ENCODE measurements at regions not wholly inside any gene's neighbourhood (a gene's known extent, or its start where the extent isn't known, plus 50 kb on each side); places are given as distances from the start of the nearest gene placed in this dataset.

GRCh38 chr7:131737746-131738465, 181.5 kb upstream of the PODXL start:
- no peak for TF ChIP-seq CTCF (IDR thresholded peaks at IDR 0.05; ENCODE audit: low read depth, low read length)
- no peak overlapping the region for H3K4me3 ChIP-seq (ENCODE audit: low read depth, low read length)
- in situ Hi-C loops (cut with HindIII; ENCODE audit: low sequenced_read_pairs) = no loop called here
- no peak for DNase-seq (ENCODE audit: low read depth, low spot score)

- no peak for TF ChIP-seq CTCF (IDR thresholded peaks at IDR 0.05; ENCODE audit: low read depth, low read length)
- in situ Hi-C loops (cut with HindIII; ENCODE audit: low sequenced_read_pairs) = no loop called here
- DNase-seq (ENCODE audit: low read depth, low spot score) = no peak
- H3K4me3 ChIP-seq (ENCODE audit: low read depth, low read length) = no peak overlapping the region
Measured at GRCh38 chr7:131735101-131735500, 178.7 kb upstream of the PODXL start.

- H3K4me3 ChIP-seq (ENCODE audit: low read depth, low read length) = no peak overlapping the region
- in situ Hi-C loops (cut with HindIII; ENCODE audit: low sequenced_read_pairs) = no loop called here
- no peak for TF ChIP-seq CTCF (IDR thresholded peaks at IDR 0.05; ENCODE audit: low read depth, low read length)
- no peak for DNase-seq (ENCODE audit: low read depth, low spot score)
Measured at GRCh38 chr7:131733604-131734003, 177.2 kb upstream of the PODXL start.

GRCh38 chr7:131727189-131727588, 170.8 kb upstream of the PODXL start:
- in situ Hi-C loops (cut with HindIII; ENCODE audit: low sequenced_read_pairs) = no loop called here
- TF ChIP-seq CTCF (IDR thresholded peaks at IDR 0.05; ENCODE audit: low read depth, low read length) = no peak
- no peak for DNase-seq (ENCODE audit: low read depth, low spot score)
- no peak overlapping the region for H3K4me3 ChIP-seq (ENCODE audit: low read depth, low read length)

- in situ Hi-C loops (cut with HindIII; ENCODE audit: low sequenced_read_pairs) = no loop called here
- DNase-seq (ENCODE audit: low read depth, low spot score) = no peak
- no peak for TF ChIP-seq CTCF (IDR thresholded peaks at IDR 0.05; ENCODE audit: low read depth, low read length)
- no peak overlapping the region for H3K4me3 ChIP-seq (ENCODE audit: low read depth, low read length)
Measured at GRCh38 chr7:131726686-131727085, 170.3 kb upstream of the PODXL start.

- no peak overlapping the region for H3K4me3 ChIP-seq (ENCODE audit: low read depth, low read length)
- in situ Hi-C loops (cut with HindIII; ENCODE audit: low sequenced_read_pairs) = no loop called here
- DNase-seq (ENCODE audit: low read depth, low spot score) = no peak
- no peak for TF ChIP-seq CTCF (IDR thresholded peaks at IDR 0.05; ENCODE audit: low read depth, low read length)
Measured at GRCh38 chr7:131726031-131726430, 169.6 kb upstream of the PODXL start.
